Gastrocnemius medialis (tissue), 4 donors: ENCODE measurements at regions not wholly inside any gene's neighbourhood (a gene's known extent, or its start where the extent isn't known, plus 50 kb on each side); places are given as distances from the start of the nearest gene placed in this dataset.

ENCODE experiments used
- CTCF ChIP-seq, 5 experiments: fragments of 450-650 bp in 3 of 5; fragments of 200-600 bp in 2 of 5; sonication (generic) in 2 of 5; IDR thresholded peaks in 4 of 5; conservative IDR thresholded peaks in 1 of 5; 1 replicate in 4 of 5; 2 replicates in 1 of 5; pipeline ENCODE4 v1.5.1; 2016 to 2019; ENCODE audit warnings: antibody characterized with exemption in 5 of 5, mild to moderate bottlenecking in 3 of 5, moderate library complexity in 3 of 5
- POLR2A ChIP-seq, 2 donors: fragments of 450-650 bp; IDR thresholded peaks; one replicate each; pipeline ENCODE4 v1.6.1; 2017; ENCODE audit warnings: antibody characterized with exemption in 2 of 2, mild to moderate bottlenecking in 2 of 2, moderate library complexity in 2 of 2

- TF ChIP-seq CTCF (IDR thresholded peaks at IDR 0.05 in 4 of 5, conservative IDR thresholded peaks at IDR 0.05 in 1 of 5) (no peak), POLR2A (IDR thresholded peaks at IDR 0.05) (no peak)
Observed at GRCh38 chr6:22045261-22045912, 251.4 kb downstream of the PRL start.
